ENCODE measurements at regions not wholly inside any gene's neighbourhood (a gene's known extent, or its start where the extent isn't known, plus 50 kb on each side); places are given as distances from the start of the nearest gene placed in this dataset.

- TF ChIP-seq ZNF263 (CRISPR knock-in tag; IDR thresholded peaks at IDR 0.05; ENCODE audit: borderline replicate concordance) (no peak), RBM39 (optimal IDR thresholded peaks at IDR 0.05; ENCODE audit: low read depth, low read length) (no peak)
- TF ChIP-seq, protein P1, sequence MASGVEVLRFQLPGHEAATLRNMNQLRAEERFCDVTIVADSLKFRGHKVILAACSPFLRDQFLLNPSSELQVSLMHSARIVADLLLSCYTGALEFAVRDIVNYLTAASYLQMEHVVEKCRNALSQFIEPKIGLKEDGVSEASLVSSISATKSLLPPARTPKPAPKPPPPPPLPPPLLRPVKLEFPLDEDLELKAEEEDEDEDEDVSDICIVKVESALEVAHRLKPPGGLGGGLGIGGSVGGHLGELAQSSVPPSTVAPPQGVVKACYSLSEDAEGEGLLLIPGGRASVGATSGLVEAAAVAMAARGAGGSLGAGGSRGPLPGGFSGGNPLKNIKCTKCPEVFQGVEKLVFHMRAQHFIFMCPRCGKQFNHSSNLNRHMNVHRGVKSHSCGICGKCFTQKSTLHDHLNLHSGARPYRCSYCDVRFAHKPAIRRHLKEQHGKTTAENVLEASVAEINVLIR (CRISPR knock-in tag; IDR thresholded peaks at IDR 0.05) = no peak
These were observed 101.9 kb upstream of the LRIG1 start for GRCh38 chr3:66602691-66603090.
